Stimulated activated CD8-positive, alpha-beta memory T cell treated with anti-CD3 and anti-CD28 coated beads, Interleukin-2, amount 100 ng/mL, for 1 hour (primary cell): ENCODE measurements at regions not wholly inside any gene's neighbourhood (a gene's known extent, or its start where the extent isn't known, plus 50 kb on each side); places are given as distances from the start of the nearest gene placed in this dataset.

Source experiments
- DNase-seq, 2 donors: peaks; one replicate each; pipeline ENCODE4 v3.0.0-alpha.2; 2020; ENCODE audit warnings: low read depth in 2 of 2

GRCh38 chr6:30806581-30807183 lies 62.3 kb upstream of the IER3 start:
- no peak for DNase-seq

GRCh38 chr6:30804333-30804732 lies 60.0 kb upstream of the IER3 start:
- DNase-seq = no peak

GRCh38 chr6:30802731-30803130 lies 58.4 kb upstream of the IER3 start:
- no peak for DNase-seq

- DNase-seq = no peak
Measured at GRCh38 chr6:30801950-30802349, 57.6 kb upstream of the IER3 start.

- DNase-seq = no peak
Measured at GRCh38 chr6:30800871-30801270, 56.5 kb upstream of the IER3 start.

GRCh38 chr6:30799210-30799609 lies 54.9 kb upstream of the IER3 start:
- DNase-seq = no peak

GRCh38 chr6:30798494-30798893 lies 54.1 kb upstream of the IER3 start:
- no peak for DNase-seq

- DNase-seq = no peak
Measured at GRCh38 chr6:30795549-30796293, 51.4 kb upstream of the IER3 start.
